Raji (cell line): ENCODE measurements at regions not wholly inside any gene's neighbourhood (a gene's known extent, or its start where the extent isn't known, plus 50 kb on each side); places are given as distances from the start of the nearest gene placed in this dataset.

Source experiments
- POLR2A ChIP-seq: IDR thresholded peaks from 2 replicates; pipeline ENCODE4 v1.6.1; 2011; ENCODE audit warnings: low read depth, low read length, control low read depth; ENCODE audit not compliant: insufficient read depth

GRCh38 chr7:130789436-130789835, 55.4 kb upstream of the KLF14 start:
- TF ChIP-seq POLR2A: no peak

- TF ChIP-seq POLR2A: no peak
Measured at GRCh38 chr7:130791746-130792145, 57.7 kb upstream of the KLF14 start.

GRCh38 chr7:130793855-130794618, 60.0 kb upstream of the KLF14 start:
- no peak for TF ChIP-seq POLR2A

- no peak for TF ChIP-seq POLR2A
Measured at GRCh38 chr7:130794619-130794922, 60.6 kb upstream of the KLF14 start.

GRCh38 chr7:130803127-130803526, 69.1 kb upstream of the KLF14 start:
- TF ChIP-seq POLR2A: no peak

- TF ChIP-seq POLR2A: no peak
Measured at GRCh38 chr7:130804220-130804619, 70.2 kb upstream of the KLF14 start.

GRCh38 chr7:130814778-130815335, 80.8 kb upstream of the KLF14 start:
- TF ChIP-seq POLR2A: no peak

GRCh38 chr7:130818056-130818455, 84.0 kb upstream of the KLF14 start:
- TF ChIP-seq POLR2A: no peak

GRCh38 chr7:130821864-130822263, 87.9 kb upstream of the KLF14 start:
- TF ChIP-seq POLR2A: no peak

- TF ChIP-seq POLR2A: no peak
Measured at GRCh38 chr7:130822642-130823041, 88.6 kb upstream of the KLF14 start.

- no peak for TF ChIP-seq POLR2A
Measured at GRCh38 chr7:130823060-130823459, 89.1 kb upstream of the KLF14 start.

- TF ChIP-seq POLR2A: no peak
Measured at GRCh38 chr7:130825819-130826218, 91.8 kb upstream of the KLF14 start.

- no peak for TF ChIP-seq POLR2A
Measured at GRCh38 chr7:130829415-130829814, 95.4 kb upstream of the KLF14 start.

- TF ChIP-seq POLR2A: no peak
Measured at GRCh38 chr7:130831322-130831721, 97.3 kb upstream of the KLF14 start.

GRCh38 chr7:130831817-130832481, 97.9 kb upstream of the KLF14 start:
- TF ChIP-seq POLR2A: no peak

GRCh38 chr7:130838738-130839137, 104.7 kb upstream of the KLF14 start:
- no peak for TF ChIP-seq POLR2A
